ENCODE measurements at regions not wholly inside any gene's neighbourhood (a gene's known extent, or its start where the extent isn't known, plus 50 kb on each side); places are given as distances from the start of the nearest gene placed in this dataset.
"Not testable (repeated sequence)": the region's sequence is repeated elsewhere in the genome, so short reads cannot be mapped to it uniquely, and the experiment has no call there.

GRCh38 chr7:83821866-83822265, 172.9 kb upstream of the SEMA3E start:
- no peak for DNase-seq

- no peak for DNase-seq
Observed at GRCh38 chr7:83820641-83821040, 171.7 kb upstream of the SEMA3E start.

GRCh38 chr7:83819911-83820310, 171.0 kb upstream of the SEMA3E start:
- no peak for DNase-seq

GRCh38 chr7:83814480-83814879, 165.5 kb upstream of the SEMA3E start:
- DNase-seq, result no peak

GRCh38 chr7:83812563-83812962, 163.6 kb upstream of the SEMA3E start:
- DNase-seq, result not testable (repeated sequence)

GRCh38 chr7:83808982-83809381, 160.0 kb upstream of the SEMA3E start:
- DNase-seq, result no peak

GRCh38 chr7:83807774-83808173, 158.8 kb upstream of the SEMA3E start:
- DNase-seq, result no peak

GRCh38 chr7:83806538-83806937, 157.6 kb upstream of the SEMA3E start:
- no peak for DNase-seq

- DNase-seq, result no peak
Observed at GRCh38 chr7:83799333-83799732, 150.4 kb upstream of the SEMA3E start.

GRCh38 chr7:83798489-83798888, 149.6 kb upstream of the SEMA3E start:
- DNase-seq, result no peak

- no peak for DNase-seq
Observed at GRCh38 chr7:83796760-83797159, 147.8 kb upstream of the SEMA3E start.

GRCh38 chr7:83794829-83795228, 145.9 kb upstream of the SEMA3E start:
- no peak for DNase-seq

- no peak for DNase-seq
Observed at GRCh38 chr7:83793558-83793957, 144.6 kb upstream of the SEMA3E start.

GRCh38 chr7:83791737-83792136, 142.8 kb upstream of the SEMA3E start:
- DNase-seq, result no peak

GRCh38 chr7:83786858-83787257, 137.9 kb upstream of the SEMA3E start:
- DNase-seq, result no peak

- DNase-seq, result no peak
Observed at GRCh38 chr7:83782628-83783027, 133.7 kb upstream of the SEMA3E start.

GRCh38 chr7:83778073-83778443, 129.1 kb upstream of the SEMA3E start:
- DNase-seq, result no peak

- DNase-seq, result no peak
Observed at GRCh38 chr7:83777406-83778072, 128.6 kb upstream of the SEMA3E start.

GRCh38 chr7:83769407-83769806, 120.5 kb upstream of the SEMA3E start:
- peak; percentile 15 for DNase-seq

- no peak for DNase-seq
Observed at GRCh38 chr7:83751217-83751616, 102.3 kb upstream of the SEMA3E start.

GRCh38 chr7:83749495-83749894, 100.6 kb upstream of the SEMA3E start:
- DNase-seq, result no peak

- no peak for DNase-seq
Observed at GRCh38 chr7:83739527-83739926, 90.6 kb upstream of the SEMA3E start.

- DNase-seq, result peak; percentile 40
Observed at GRCh38 chr7:83738291-83738835, 89.4 kb upstream of the SEMA3E start.

GRCh38 chr7:83732305-83732704, 83.4 kb upstream of the SEMA3E start:
- DNase-seq, result peak; percentile 10

- no peak for DNase-seq
Observed at GRCh38 chr7:83731154-83731553, 82.2 kb upstream of the SEMA3E start.

Measured in NCI-H345 (cell line).